AG04450 (cell line): ENCODE measurements at regions not wholly inside any gene's neighbourhood (a gene's known extent, or its start where the extent isn't known, plus 50 kb on each side); places are given as distances from the start of the nearest gene placed in this dataset.

Source experiments
- CTCF ChIA-PET: fragments of 300-600, 350-600 bp; formaldehyde crosslinking; extraction: SDS; loops from one replicate; lab custom pipeline; 2022; ENCODE audit warnings: antibody characterized with exemption, inconsistent platforms; lab: Charles Lee
- POLR2A ChIA-PET: fragments of 350-600 bp; formaldehyde crosslinking; extraction: SDS; loops from one replicate; lab custom pipeline; 2021; ENCODE audit warnings: antibody characterized with exemption, inconsistent platforms; lab: Yijun Ruan, JAX
- DNase-seq: peaks from one replicate; pipeline ENCODE4 v3.0.0-alpha.2; 2011; ENCODE audit warnings: low read depth, low spot score
- H3K27ac ChIP-seq: one replicate; pipeline ENCODE4 v1.5.1; 2012; ENCODE audit warnings: low read depth, low read length, control low read depth
- H3K27me3 ChIP-seq: one replicate; pipeline ENCODE4 v1.6.0; 2012; ENCODE audit warnings: low read length; ENCODE audit not compliant: control insufficient read depth, insufficient read depth
- H3K4me3 ChIP-seq: 2 replicates; pipeline ENCODE4 v1.5.1; 2011; ENCODE audit warnings: mild to moderate bottlenecking, low read depth, low read length, control low read depth
- H3K9me3 ChIP-seq: 2 replicates; pipeline ENCODE4 v1.5.1; 2012; ENCODE audit warnings: low read length; ENCODE audit not compliant: control insufficient read depth, insufficient read depth
- TF ChIP-seq, protein P1 (sequence below): IDR thresholded peaks from 2 replicates; pipeline ENCODE4 v1.5.1; 2011; ENCODE audit warnings: low read depth, low read length, control low read depth, inconsistent platforms

DNA sequence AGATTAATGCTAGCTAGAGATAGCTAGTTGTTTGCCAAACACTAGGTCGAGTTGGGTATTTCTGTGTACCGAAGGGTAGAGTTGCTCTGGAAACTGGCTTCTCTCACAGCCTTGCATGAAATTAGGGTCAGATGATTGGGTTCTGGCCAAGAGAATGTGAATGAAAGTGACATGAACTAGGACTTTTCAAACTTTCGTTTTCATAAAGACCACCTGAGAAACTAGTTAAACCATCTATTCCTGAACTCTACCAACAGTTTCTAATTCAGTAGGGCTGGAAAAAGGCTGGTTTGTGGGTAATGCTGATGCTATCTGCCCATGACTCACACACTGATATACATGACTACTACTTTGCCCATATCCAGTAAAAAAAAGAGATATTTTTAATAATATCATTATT, 157.6 kb downstream of the GASK1B start:
- no peaks in the 10 kb centered on the region for H3K27me3 ChIP-seq
- no peak overlapping the region for H3K27ac ChIP-seq
- TF ChIP-seq, protein P1, sequence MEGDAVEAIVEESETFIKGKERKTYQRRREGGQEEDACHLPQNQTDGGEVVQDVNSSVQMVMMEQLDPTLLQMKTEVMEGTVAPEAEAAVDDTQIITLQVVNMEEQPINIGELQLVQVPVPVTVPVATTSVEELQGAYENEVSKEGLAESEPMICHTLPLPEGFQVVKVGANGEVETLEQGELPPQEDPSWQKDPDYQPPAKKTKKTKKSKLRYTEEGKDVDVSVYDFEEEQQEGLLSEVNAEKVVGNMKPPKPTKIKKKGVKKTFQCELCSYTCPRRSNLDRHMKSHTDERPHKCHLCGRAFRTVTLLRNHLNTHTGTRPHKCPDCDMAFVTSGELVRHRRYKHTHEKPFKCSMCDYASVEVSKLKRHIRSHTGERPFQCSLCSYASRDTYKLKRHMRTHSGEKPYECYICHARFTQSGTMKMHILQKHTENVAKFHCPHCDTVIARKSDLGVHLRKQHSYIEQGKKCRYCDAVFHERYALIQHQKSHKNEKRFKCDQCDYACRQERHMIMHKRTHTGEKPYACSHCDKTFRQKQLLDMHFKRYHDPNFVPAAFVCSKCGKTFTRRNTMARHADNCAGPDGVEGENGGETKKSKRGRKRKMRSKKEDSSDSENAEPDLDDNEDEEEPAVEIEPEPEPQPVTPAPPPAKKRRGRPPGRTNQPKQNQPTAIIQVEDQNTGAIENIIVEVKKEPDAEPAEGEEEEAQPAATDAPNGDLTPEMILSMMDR: no peak
- H3K9me3 ChIP-seq: no peaks in the 10 kb centered on the region
- ChIA-PET CTCF (no interaction called here), POLR2A (no interaction called here)
- DNase-seq: no peak
- H3K4me3 ChIP-seq: no peak overlapping the region

DNA sequence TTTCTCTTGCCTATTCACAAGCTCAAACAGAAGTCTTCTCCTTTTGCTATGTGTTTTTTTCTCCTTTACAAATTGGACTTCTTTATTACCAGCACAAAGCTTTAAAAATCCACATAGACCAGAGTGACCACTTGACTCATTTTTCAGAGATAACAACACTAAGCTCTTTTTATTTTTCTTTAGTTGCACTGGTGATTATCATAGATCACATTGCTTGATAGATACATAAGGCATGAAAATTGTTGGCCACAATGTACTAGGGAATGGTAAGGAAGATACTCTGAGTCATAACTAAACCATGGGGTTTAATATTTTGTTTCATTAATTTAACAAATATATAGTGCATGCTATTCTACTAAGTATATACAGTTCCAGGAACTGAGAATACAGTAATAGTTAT, 159.0 kb downstream of the GASK1B start:
- no peak overlapping the region for H3K4me3 ChIP-seq
- ChIA-PET CTCF (interaction anchor here (0.8 to 1.8 kb wide), 2 partner anchors 158 to 241 kb away, joined by 3 to 7 read pairs; no protein-coding TSS in a partner anchor), POLR2A (no interaction called here)
- no peaks in the 10 kb centered on the region for H3K9me3 ChIP-seq
- DNase-seq: no peak
- no peak overlapping the region for H3K27ac ChIP-seq
- TF ChIP-seq, protein P1: no peak
- H3K27me3 ChIP-seq: no peaks in the 10 kb centered on the region

DNA sequence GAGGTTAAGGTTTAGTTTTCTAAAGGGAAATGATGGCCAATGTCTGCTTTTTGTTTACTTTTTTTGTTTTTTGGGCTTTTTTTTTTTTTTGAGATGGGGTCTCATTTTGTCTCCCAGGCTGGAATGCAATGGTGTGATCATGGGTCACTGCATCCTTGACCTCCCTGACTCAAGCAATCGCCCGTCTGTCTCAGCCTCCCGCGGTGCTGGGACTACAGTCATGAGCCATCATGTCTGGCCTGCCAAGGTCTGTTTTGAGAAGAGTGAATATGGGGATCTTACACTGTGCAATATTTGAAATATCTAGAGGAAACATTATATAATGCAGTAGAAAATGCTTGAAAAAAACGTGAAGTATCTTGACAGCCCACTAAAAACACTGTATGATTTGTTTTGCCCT, 162.5 kb downstream of the GASK1B start:
- DNase-seq: no peak
- Histone ChIP-seq H3K27me3 (no peaks in the 10 kb centered on the region), H3K4me3 (no peak overlapping the region), H3K27ac (no peak overlapping the region), H3K9me3 (no peaks in the 10 kb centered on the region)
- ChIA-PET POLR2A (no interaction called here), CTCF (no interaction called here)
- TF ChIP-seq, protein P1: no peak

DNA sequence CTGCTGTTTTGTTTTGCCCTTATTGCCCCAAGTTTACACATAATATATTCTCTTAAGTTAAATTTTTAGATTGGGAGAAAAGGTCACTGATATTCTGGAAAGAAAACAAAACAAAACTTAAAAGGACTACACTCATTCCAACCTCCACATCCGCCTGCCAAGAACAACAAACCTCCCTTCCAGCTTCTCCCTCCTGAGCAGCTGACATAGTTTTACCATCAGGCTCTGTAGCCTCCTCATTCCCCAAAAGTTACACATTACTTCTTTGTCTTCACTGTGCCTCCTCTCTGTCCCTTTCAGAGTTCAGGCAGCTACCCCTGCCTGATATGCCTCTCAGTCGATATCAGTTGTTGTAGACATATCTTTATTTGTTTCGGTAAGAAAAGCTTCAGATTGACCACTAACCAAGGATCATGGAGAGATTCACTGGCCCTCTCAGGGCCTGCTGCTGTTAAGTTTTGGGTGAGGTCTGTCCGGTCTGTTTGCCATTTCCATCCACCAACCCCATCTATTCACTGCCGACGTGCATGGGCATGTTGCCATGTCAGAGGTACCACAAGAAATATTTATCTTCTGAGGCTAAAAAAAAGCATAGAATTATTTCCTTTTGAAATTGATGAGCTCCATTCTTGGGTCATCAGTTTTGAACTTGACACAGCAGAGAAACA, 164.1 kb downstream of the GASK1B start:
- H3K27ac ChIP-seq: no peak overlapping the region
- ChIA-PET CTCF (interaction anchor here (1.2 kb wide), 1 partner anchor 164 kb away, joined by 4 read pairs; no protein-coding TSS in a partner anchor), POLR2A (no interaction called here)
- TF ChIP-seq, protein P1: no peak
- no peaks in the 10 kb centered on the region for H3K27me3 ChIP-seq
- no peak for DNase-seq
- no peak overlapping the region for H3K4me3 ChIP-seq
- H3K9me3 ChIP-seq: no peaks in the 10 kb centered on the region

DNA sequence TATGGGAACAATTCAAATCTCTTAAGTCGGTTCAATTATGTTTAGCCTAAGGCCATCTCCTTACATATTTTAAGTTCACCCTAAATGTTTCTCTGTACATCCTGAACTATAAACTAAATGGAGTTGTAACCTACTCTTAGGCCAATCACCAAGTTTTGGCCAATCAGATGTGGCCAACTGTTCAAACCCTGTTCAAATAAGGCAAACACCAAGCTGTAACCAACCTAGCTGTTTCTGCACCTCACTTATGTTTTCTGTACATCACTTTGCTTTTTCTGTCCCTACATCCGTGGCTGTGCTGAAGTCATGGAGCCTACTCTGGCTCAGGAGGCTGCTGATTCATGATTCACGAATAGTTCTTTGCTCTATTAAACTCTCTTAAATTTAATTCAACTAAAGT, 165.3 kb downstream of the GASK1B start:
- Histone ChIP-seq H3K27ac (no peak overlapping the region), H3K9me3 (no peaks in the 10 kb centered on the region), H3K27me3 (no peaks in the 10 kb centered on the region), H3K4me3 (no peak overlapping the region)
- CTCF ChIA-PET: no interaction called here
- TF ChIP-seq, protein P1: no peak
- no peak for DNase-seq
- POLR2A ChIA-PET: no interaction called here
